ACC112 (cell line): ENCODE measurements at regions not wholly inside any gene's neighbourhood (a gene's known extent, or its start where the extent isn't known, plus 50 kb on each side); places are given as distances from the start of the nearest gene placed in this dataset.

Experiments used
- H2AFZ ChIP-seq: fragments of 200-600 bp; sonication (generic); one replicate; pipeline ENCODE4 v1.6.0; 2017; ENCODE audit warnings: antibody characterized with exemption, low read length; ENCODE audit not compliant: unreplicated experiment
- H3K27ac ChIP-seq: fragments of 200-600 bp; sonication (generic); 2 replicates; pipeline ENCODE4 v1.5.1; 2014; ENCODE audit warnings: low read depth, mild to moderate bottlenecking, antibody characterized with exemption, low read length, moderate library complexity
- H3K27me3 ChIP-seq: fragments of 200-600 bp; sonication (generic); 2 replicates; pipeline ENCODE4 v1.6.1; 2014; ENCODE audit warnings: mild to moderate bottlenecking, antibody characterized with exemption, low read length, moderate library complexity, mixed read lengths; ENCODE audit not compliant: insufficient read depth
- H3K36me3 ChIP-seq: fragments of 200-600 bp; sonication (generic); 2 replicates; pipeline ENCODE4 v1.6.1; 2016; ENCODE audit warnings: mild to moderate bottlenecking, antibody characterized with exemption, low read length, moderate library complexity, mixed read lengths; ENCODE audit not compliant: insufficient read depth
- H3K4me1 ChIP-seq: fragments of 200-600 bp; sonication (generic); one replicate; pipeline ENCODE4 v1.6.1; 2016; ENCODE audit warnings: low read length, mixed read lengths; ENCODE audit not compliant: insufficient read depth, unreplicated experiment, control insufficient read depth
- H3K4me3 ChIP-seq: fragments of 200-600 bp; sonication (generic); 2 replicates; pipeline ENCODE4 v1.5.1; 2014; ENCODE audit warnings: mild to moderate bottlenecking, low read depth, low read length
- H3K79me2 ChIP-seq: fragments of 200-600 bp; sonication (generic); one replicate; pipeline ENCODE4 v1.6.0; 2016; ENCODE audit warnings: low read length; ENCODE audit not compliant: control insufficient read depth, unreplicated experiment, insufficient read depth

GRCh38 chr16:47946092-47946491 is 209.7 kb downstream of the ABCC12 start:
- no peak overlapping the region for H3K4me3 ChIP-seq
- H3K4me1 ChIP-seq, result no peaks in the 10 kb centered on the region
- H2AFZ ChIP-seq, result no peak overlapping the region
- H3K79me2 ChIP-seq, result no peaks in the 10 kb centered on the region
- peaks cover 52% of the 10 kb centered on the region for H3K27me3 ChIP-seq
- no peaks in the 10 kb centered on the region for H3K36me3 ChIP-seq
- no peak overlapping the region for H3K27ac ChIP-seq

- Histone ChIP-seq H3K36me3 (no peaks in the 10 kb centered on the region), H3K27me3 (peaks cover 55% of the 10 kb centered on the region), H3K4me1 (no peaks in the 10 kb centered on the region), H3K27ac (no peak overlapping the region), H3K79me2 (no peaks in the 10 kb centered on the region), H2AFZ (no peak overlapping the region), H3K4me3 (no peak overlapping the region)
Measured at GRCh38 chr16:47944589-47944988, 211.2 kb downstream of the ABCC12 start.

GRCh38 chr16:47943235-47943634 is 212.6 kb downstream of the ABCC12 start:
- H2AFZ ChIP-seq, result no peak overlapping the region
- H3K27ac ChIP-seq, result no peak overlapping the region
- no peaks in the 10 kb centered on the region for H3K4me1 ChIP-seq
- no peak overlapping the region for H3K4me3 ChIP-seq
- no peaks in the 10 kb centered on the region for H3K79me2 ChIP-seq
- H3K27me3 ChIP-seq, result peaks cover 63% of the 10 kb centered on the region
- no peaks in the 10 kb centered on the region for H3K36me3 ChIP-seq

- H3K36me3 ChIP-seq, result no peaks in the 10 kb centered on the region
- no peak overlapping the region for H2AFZ ChIP-seq
- no peaks in the 10 kb centered on the region for H3K4me1 ChIP-seq
- peaks cover 65% of the 10 kb centered on the region for H3K27me3 ChIP-seq
- no peaks in the 10 kb centered on the region for H3K79me2 ChIP-seq
- H3K4me3 ChIP-seq, result no peak overlapping the region
- no peak overlapping the region for H3K27ac ChIP-seq
Measured at GRCh38 chr16:47940466-47940865, 215.3 kb downstream of the ABCC12 start.

GRCh38 chr16:47939680-47940079 is 216.1 kb downstream of the ABCC12 start:
- Histone ChIP-seq H3K27ac (no peak overlapping the region), H3K36me3 (no peaks in the 10 kb centered on the region), H3K79me2 (no peaks in the 10 kb centered on the region), H3K27me3 (peaks cover 62% of the 10 kb centered on the region), H2AFZ (no peak overlapping the region), H3K4me3 (no peak overlapping the region), H3K4me1 (no peaks in the 10 kb centered on the region)

DNA sequence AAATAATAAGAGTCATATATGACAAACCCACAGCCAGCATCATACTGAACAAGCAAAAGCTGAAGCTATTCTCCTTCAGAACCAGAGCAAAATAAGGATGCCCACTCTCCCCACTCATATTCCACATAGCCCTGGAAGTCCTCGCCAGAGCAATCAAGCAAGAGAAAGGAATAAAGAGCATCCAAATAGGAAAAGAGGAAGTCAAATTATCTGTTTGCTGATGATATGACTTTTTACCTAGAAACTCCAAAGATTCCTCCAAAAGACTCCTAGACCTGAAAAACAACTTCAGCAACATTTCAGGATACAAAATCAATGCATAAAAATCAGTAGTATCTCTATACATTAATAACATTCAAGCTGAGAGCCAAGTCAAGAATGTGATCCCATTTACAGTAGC is 217.5 kb downstream of the ABCC12 start:
- no peak overlapping the region for H2AFZ ChIP-seq
- no peaks in the 10 kb centered on the region for H3K4me1 ChIP-seq
- no peak overlapping the region for H3K4me3 ChIP-seq
- H3K36me3 ChIP-seq, result no peaks in the 10 kb centered on the region
- H3K79me2 ChIP-seq, result no peaks in the 10 kb centered on the region
- H3K27ac ChIP-seq, result no peak overlapping the region
- H3K27me3 ChIP-seq, result peaks cover 58% of the 10 kb centered on the region

- Histone ChIP-seq H3K4me3 (no peak overlapping the region), H3K27me3 (peaks cover 52% of the 10 kb centered on the region), H3K27ac (no peak overlapping the region), H3K79me2 (no peaks in the 10 kb centered on the region), H3K36me3 (no peaks in the 10 kb centered on the region), H2AFZ (no peak overlapping the region), H3K4me1 (no peaks in the 10 kb centered on the region)
Measured at GRCh38 chr16:47928008-47928407, 227.8 kb downstream of the ABCC12 start.

GRCh38 chr16:47927330-47927729 is 228.5 kb downstream of the ABCC12 start:
- no peaks in the 10 kb centered on the region for H3K4me1 ChIP-seq
- H2AFZ ChIP-seq, result no peak overlapping the region
- peaks cover 49% of the 10 kb centered on the region for H3K27me3 ChIP-seq
- H3K27ac ChIP-seq, result no peak overlapping the region
- H3K79me2 ChIP-seq, result no peaks in the 10 kb centered on the region
- no peaks in the 10 kb centered on the region for H3K36me3 ChIP-seq
- H3K4me3 ChIP-seq, result no peak overlapping the region

DNA sequence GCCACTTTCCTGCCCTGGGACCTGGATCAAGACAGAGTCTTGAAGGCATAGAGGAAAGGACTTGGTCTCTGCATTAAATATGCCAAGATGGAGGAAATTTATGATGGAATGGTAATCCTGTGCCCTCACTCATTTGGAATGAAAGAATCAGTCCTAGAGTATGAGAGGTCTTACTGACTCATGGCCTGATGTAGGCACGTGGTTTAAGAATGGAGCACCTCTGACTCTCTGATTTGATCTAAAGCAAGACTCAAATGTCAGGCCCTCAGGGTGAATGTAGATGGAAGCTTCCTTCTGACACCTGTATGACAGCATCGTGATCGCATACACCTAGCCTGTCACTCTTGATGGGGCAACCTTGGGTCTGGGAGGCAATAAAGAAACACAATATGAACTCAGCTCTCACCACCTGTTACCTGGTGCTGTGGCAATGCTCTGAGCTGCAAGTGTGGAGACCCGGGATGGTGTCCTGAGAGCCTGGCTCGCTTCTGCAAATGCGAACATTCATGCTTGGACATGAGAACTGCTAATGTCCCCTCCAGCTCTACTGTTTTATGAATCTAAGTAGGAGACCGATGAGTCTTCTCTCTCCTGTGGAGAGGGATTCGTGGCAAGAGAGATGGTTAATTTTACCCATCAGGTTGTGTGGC is 229.9 kb downstream of the ABCC12 start:
- H3K4me1 ChIP-seq, result no peaks in the 10 kb centered on the region
- no peak overlapping the region for H2AFZ ChIP-seq
- no peaks in the 10 kb centered on the region for H3K36me3 ChIP-seq
- H3K27ac ChIP-seq, result no peak overlapping the region
- no peaks in the 10 kb centered on the region for H3K79me2 ChIP-seq
- H3K4me3 ChIP-seq, result no peak overlapping the region
- H3K27me3 ChIP-seq, result peaks cover 61% of the 10 kb centered on the region

DNA sequence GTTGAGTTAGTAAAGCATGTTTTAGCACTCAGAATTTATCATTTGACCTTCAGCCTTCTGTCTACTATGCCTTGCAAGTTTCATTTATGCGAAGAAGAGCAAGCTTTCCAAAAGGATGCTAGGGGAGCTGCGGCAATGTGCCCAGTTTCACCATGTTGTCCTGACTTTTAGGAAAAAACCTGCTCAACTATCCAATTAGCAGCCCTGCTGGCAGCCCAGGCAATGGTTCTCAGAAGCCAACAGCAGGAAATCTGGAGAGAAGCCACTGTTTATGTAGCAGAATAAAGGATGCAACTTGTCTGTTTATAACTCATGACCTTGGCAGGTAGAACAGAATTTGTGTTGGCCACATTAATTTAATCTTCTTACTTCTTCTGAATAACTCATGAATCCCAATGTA is 230.8 kb downstream of the ABCC12 start:
- Histone ChIP-seq H3K4me1 (no peaks in the 10 kb centered on the region), H3K79me2 (no peaks in the 10 kb centered on the region), H3K4me3 (no peak overlapping the region), H3K36me3 (no peaks in the 10 kb centered on the region), H3K27me3 (peaks cover 66% of the 10 kb centered on the region), H3K27ac (no peak overlapping the region), H2AFZ (no peak overlapping the region)

GRCh38 chr16:47921535-47921934 is 234.3 kb downstream of the ABCC12 start:
- Histone ChIP-seq H3K36me3 (no peaks in the 10 kb centered on the region), H3K27ac (no peak overlapping the region), H3K4me1 (no peaks in the 10 kb centered on the region), H3K27me3 (peaks cover 73% of the 10 kb centered on the region), H2AFZ (no peak overlapping the region), H3K4me3 (no peak overlapping the region), H3K79me2 (no peaks in the 10 kb centered on the region)
